ENCODE measurements at regions not wholly inside any gene's neighbourhood (a gene's known extent, or its start where the extent isn't known, plus 50 kb on each side); places are given as distances from the start of the nearest gene placed in this dataset.

- DNase-seq, result no peak
Observed at GRCh38 chr6:170080169-170080827, 210.6 kb downstream of the DLL1 start.

- DNase-seq, result no peak
Observed at GRCh38 chr6:170076466-170077165, 214.3 kb downstream of the DLL1 start.

GRCh38 chr6:170075659-170076223 is 215.1 kb downstream of the DLL1 start:
- DNase-seq, result no peak

GRCh38 chr6:170074907-170075306 is 216.0 kb downstream of the DLL1 start:
- no peak for DNase-seq

GRCh38 chr6:170074435-170074834 is 216.4 kb downstream of the DLL1 start:
- no peak for DNase-seq

- DNase-seq, result no peak
Observed at GRCh38 chr6:170073846-170074245, 217.0 kb downstream of the DLL1 start.

GRCh38 chr6:170072246-170072645 is 218.6 kb downstream of the DLL1 start:
- no peak for DNase-seq

- DNase-seq, result no peak
Observed at GRCh38 chr6:170069611-170070010, 221.3 kb downstream of the DLL1 start.

GRCh38 chr6:170068496-170068895 is 222.4 kb downstream of the DLL1 start:
- no peak for DNase-seq

- no peak for DNase-seq
Observed at GRCh38 chr6:170067923-170068360, 222.9 kb downstream of the DLL1 start.

- no peak for DNase-seq
Observed at GRCh38 chr6:170067181-170067641, 223.7 kb downstream of the DLL1 start.

- no peak for DNase-seq
Observed at GRCh38 chr6:170066679-170067078, 224.2 kb downstream of the DLL1 start.

- DNase-seq, result no peak
Observed at GRCh38 chr6:170063851-170064602, 226.9 kb downstream of the DLL1 start.

GRCh38 chr6:170063431-170063830 is 227.4 kb downstream of the DLL1 start:
- no peak for DNase-seq

- no peak for DNase-seq
Observed at GRCh38 chr6:170062915-170063241, 228.0 kb downstream of the DLL1 start.

GRCh38 chr6:170062209-170062914 is 228.5 kb downstream of the DLL1 start:
- DNase-seq, result no peak

GRCh38 chr6:170058878-170059485 is 231.9 kb downstream of the DLL1 start:
- DNase-seq, result no peak

GRCh38 chr6:170057961-170058877 is 232.7 kb downstream of the DLL1 start:
- no peak for DNase-seq

- DNase-seq, result no peak
Observed at GRCh38 chr6:170057034-170057734, 233.7 kb downstream of the DLL1 start.

GRCh38 chr6:170056278-170056711 is 234.6 kb downstream of the DLL1 start:
- no peak for DNase-seq
